Pancreas (tissue), 10 donors: ENCODE measurements at regions not wholly inside any gene's neighbourhood (a gene's known extent, or its start where the extent isn't known, plus 50 kb on each side); places are given as distances from the start of the nearest gene placed in this dataset.
A peak's percentile ranks its signal among the peaks of the same experiment; 100 is the strongest.

Experiments used
- ATAC-seq, 4 donors: fragments of 200-7000 bp; cut with Tn5 transposase; one replicate each; pipeline versions ENCODE4 v1.8.0 to v1.9.1; 2020; ENCODE audit warnings: mild to moderate bottlenecking in 4 of 4, moderate library complexity in 4 of 4
- DNase-seq, 6 donors: peaks; one replicate each; pipeline ENCODE4 v3.0.0-alpha.2; 2020
- FAIRE-seq: peaks from 2 replicates; lab custom pipeline; 2012; peaks lifted over from hg19 to GRCh38; lab: Jason Lieb, UNC
- H3K27ac ChIP-seq, 4 donors: fragments of 200-600 bp; sonication (generic); 1 replicate in 3 of 4; 2 replicates in 1 of 4; pipeline versions ENCODE4 v1.5.0 to v1.8.0; 2020
- H3K27me3 ChIP-seq, 4 donors: fragments of 200-600 bp; one replicate each; pipeline ENCODE4 v1.8.0; 2021
- H3K36me3 ChIP-seq, 3 donors: fragments of 200-600 bp; sonication (generic) in 1 of 3; one replicate each; pipeline versions ENCODE4 v1.5.0 to v1.8.0; 2020 to 2021
- H3K4me1 ChIP-seq, 3 donors: fragments of 200-600 bp; one replicate each; pipeline ENCODE4 v1.8.0; 2021
- H3K4me3 ChIP-seq, 4 donors: fragments of 200-600 bp; sonication (generic) in 2 of 4; one replicate each; pipeline versions ENCODE4 v1.5.0 to v1.8.0; 2020 to 2021
- H3K9me3 ChIP-seq, 4 donors: fragments of 200-600 bp; one replicate each; pipeline ENCODE4 v1.8.0; 2021
- WGBS, 2 donors: extraction: QIAGEN DNeasy Blood & Tissue Kit; methylation state at CpG; one replicate each; pipeline ENCODE4 v1.1.7; 2013; 5-methylcytosine and 5-hydroxymethylcytosine counted together
- intact Hi-C, 3 donors: fragments of 100-400 bp; cut with DNase I; formaldehyde crosslinking; loops; one replicate each; pipeline versions ENCODE4 v1.11.1 to v1.14.2; 2022
- TF ChIP-seq, protein P1 (sequence below), 4 donors: fragments of 200-600 bp; sonication (generic) in 3 of 4; IDR thresholded peaks; one replicate each; pipeline versions ENCODE4 v1.5.0 to v1.8.0; 2021; ENCODE audit warnings: antibody characterized with exemption in 4 of 4
- donor health status: healthy with polysubstance abuse.
- donor health status: DM: no; HTN: no; CAD: no; lungs with moderate emphysema.
- donor health status: DM: no; HTN: no; CAD: no.
- donor health status: control.
- donor health status: control.
- donor health status: Bipolar disorder and iron deficiency.
- donor health status: DM: yes; HTN: yes; CAD: no.
- donor health status: DM: no; HTN: no; CAD: no.
- donor health status: DM: no; HTN: no; CAD: no.
- donor health status: DM: yes; HTN: yes; CAD: no.

DNA sequence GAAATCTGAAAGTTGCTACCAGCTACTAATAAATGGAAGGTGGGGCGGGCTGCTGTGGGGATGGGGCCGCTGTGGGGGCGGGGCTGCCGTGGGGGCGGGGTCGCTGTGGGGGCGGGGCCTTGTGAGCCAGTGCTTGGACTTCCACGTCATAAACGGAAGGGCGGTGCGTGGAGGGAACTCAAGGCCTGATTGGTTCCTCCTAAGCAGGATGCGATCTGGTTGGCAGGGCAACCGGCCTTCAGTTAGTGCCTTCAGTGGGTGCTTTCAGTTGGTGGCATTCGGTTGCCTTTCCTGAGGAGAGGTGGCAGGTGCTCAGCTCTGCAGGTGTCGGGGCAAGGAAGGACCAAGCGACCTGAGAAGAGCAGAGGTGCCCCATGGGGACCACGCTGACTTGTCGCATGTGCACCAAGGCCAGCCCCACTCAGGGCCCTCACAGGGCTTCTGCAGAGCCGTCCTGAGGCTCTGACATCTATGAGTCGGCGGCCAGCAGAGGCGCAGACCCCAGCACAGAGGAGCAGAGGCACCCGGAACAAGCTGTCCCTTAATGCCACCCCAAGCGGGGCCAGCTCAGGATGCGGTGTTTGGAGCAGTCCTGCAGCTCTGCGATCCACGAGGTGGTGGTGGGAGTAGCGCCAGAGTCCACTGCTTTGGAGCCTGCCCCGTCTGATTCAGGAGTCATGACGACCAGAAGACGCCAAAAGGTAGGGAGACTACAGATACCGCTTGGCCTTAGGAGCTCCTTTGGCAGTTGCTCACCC lies 54.4 kb upstream of the PDSS1 start:
- TF ChIP-seq, protein P1, sequence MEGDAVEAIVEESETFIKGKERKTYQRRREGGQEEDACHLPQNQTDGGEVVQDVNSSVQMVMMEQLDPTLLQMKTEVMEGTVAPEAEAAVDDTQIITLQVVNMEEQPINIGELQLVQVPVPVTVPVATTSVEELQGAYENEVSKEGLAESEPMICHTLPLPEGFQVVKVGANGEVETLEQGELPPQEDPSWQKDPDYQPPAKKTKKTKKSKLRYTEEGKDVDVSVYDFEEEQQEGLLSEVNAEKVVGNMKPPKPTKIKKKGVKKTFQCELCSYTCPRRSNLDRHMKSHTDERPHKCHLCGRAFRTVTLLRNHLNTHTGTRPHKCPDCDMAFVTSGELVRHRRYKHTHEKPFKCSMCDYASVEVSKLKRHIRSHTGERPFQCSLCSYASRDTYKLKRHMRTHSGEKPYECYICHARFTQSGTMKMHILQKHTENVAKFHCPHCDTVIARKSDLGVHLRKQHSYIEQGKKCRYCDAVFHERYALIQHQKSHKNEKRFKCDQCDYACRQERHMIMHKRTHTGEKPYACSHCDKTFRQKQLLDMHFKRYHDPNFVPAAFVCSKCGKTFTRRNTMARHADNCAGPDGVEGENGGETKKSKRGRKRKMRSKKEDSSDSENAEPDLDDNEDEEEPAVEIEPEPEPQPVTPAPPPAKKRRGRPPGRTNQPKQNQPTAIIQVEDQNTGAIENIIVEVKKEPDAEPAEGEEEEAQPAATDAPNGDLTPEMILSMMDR (IDR thresholded peaks at IDR 0.05) = no peak
- no peak for FAIRE-seq
- 74 to 79% methylated on average over 32 of the region's 32 CpGs for WGBS, 2 donors
- H3K9me3 ChIP-seq = no peaks in the 10 kb centered on the region
- H3K27me3 ChIP-seq = no peaks in the 10 kb centered on the region
- H3K4me1 ChIP-seq = no peaks in the 10 kb centered on the region
- H3K36me3 ChIP-seq = no peaks in the 10 kb centered on the region
- intact Hi-C loops = no loop called here
- ATAC-seq = no peak
- DNase-seq = peak in 1 of 6 donors; percentile 58
- no peak overlapping the region for H3K4me3 ChIP-seq
- H3K27ac ChIP-seq = no peak overlapping the region

DNA sequence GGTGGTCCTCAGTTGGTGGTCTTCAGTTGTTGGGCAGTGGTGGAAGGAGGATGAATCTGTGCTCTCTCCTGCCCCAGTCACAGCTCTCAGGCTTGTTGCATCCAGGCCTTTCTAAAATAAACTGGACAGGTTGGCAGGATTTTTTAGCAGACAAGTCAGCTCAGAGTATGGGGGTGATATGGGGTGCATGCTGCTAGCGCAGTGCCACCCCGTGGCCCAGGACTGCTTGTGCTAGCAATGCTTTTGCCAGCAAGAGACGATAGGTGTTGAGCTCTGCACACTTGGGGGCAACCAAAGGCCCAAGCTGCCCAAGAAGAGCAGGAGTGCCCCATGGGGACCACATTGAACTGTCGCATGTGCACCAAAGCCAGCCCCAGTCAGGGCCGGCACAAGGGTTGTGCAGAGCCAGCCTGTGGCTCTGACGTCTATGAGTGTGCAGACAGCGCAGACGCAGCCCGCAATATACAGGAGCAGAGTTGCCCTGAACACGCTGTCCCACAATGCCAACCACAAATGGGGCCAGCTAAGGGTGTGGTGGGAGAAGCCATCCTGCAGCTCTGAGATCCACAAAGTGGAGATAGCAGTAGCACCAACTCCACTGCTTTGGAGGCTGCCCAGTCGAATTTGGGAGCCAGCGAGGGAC lies 49.8 kb upstream of the PDSS1 start:
- WGBS, 2 donors = 75 to 83% methylated on average over 12 of the region's 12 CpGs
- intact Hi-C loops = no loop called here
- ATAC-seq = no peak

More for the DNA sequence above, 49.8 kb upstream of the PDSS1 start:
- H3K36me3 ChIP-seq = no peaks in the 10 kb centered on the region
- no peaks in the 10 kb centered on the region for H3K27me3 ChIP-seq
- no peak overlapping the region for H3K4me3 ChIP-seq
- H3K4me1 ChIP-seq = no peaks in the 10 kb centered on the region
- H3K27ac ChIP-seq = no peak overlapping the region
- FAIRE-seq = no peak
- H3K9me3 ChIP-seq = no peaks in the 10 kb centered on the region
- DNase-seq = no peak
- TF ChIP-seq, protein P1 (IDR thresholded peaks at IDR 0.05) = no peak
